SK-N-SH (cell line): ENCODE measurements at regions not wholly inside any gene's neighbourhood (a gene's known extent, or its start where the extent isn't known, plus 50 kb on each side); places are given as distances from the start of the nearest gene placed in this dataset.

Experiments used
- CHD2 ChIP-seq: fragments of 150-350 bp; IDR thresholded peaks from 2 replicates; pipeline ENCODE4 v1.6.1; 2018; ENCODE audit warnings: low read length; ENCODE audit not compliant: partially characterized antibody
- CTCF ChIP-seq: fragments of 200-600 bp; sonication (generic); IDR thresholded peaks from 2 replicates; pipeline ENCODE4 v1.6.1; 2017; ENCODE audit warnings: antibody characterized with exemption, mild to moderate bottlenecking, moderate library complexity
- EP300 ChIP-seq, 2 experiments: IDR thresholded peaks; 2 replicates each; pipeline versions ENCODE4 v1.4.0 to v1.6.1; 2012; ENCODE audit warnings: borderline replicate concordance in 1 of 2, low read depth in 1 of 2, low read length in 1 of 2
- GABPA ChIP-seq: IDR thresholded peaks from 2 replicates; pipeline ENCODE4 v1.4.0; 2012; ENCODE audit warnings: low read depth, mild to moderate bottlenecking
- RAD21 ChIP-seq: IDR thresholded peaks from 2 replicates; pipeline ENCODE4 v1.6.1; 2012; ENCODE audit warnings: mild to moderate bottlenecking, low read length
- RCOR1 ChIP-seq: fragments of 150-350 bp; IDR thresholded peaks from 2 replicates; pipeline ENCODE4 v1.6.1; 2017; ENCODE audit warnings: antibody characterized with exemption, low read length
- USF2 ChIP-seq: fragments of 150-350 bp; IDR thresholded peaks from 2 replicates; pipeline ENCODE4 v1.6.1; 2017; ENCODE audit warnings: antibody characterized with exemption, low read length, low read depth, borderline replicate concordance
- YY1 ChIP-seq: IDR thresholded peaks from 2 replicates; pipeline ENCODE4 v1.4.0; 2012; ENCODE audit warnings: low read depth, mild to moderate bottlenecking

DNA sequence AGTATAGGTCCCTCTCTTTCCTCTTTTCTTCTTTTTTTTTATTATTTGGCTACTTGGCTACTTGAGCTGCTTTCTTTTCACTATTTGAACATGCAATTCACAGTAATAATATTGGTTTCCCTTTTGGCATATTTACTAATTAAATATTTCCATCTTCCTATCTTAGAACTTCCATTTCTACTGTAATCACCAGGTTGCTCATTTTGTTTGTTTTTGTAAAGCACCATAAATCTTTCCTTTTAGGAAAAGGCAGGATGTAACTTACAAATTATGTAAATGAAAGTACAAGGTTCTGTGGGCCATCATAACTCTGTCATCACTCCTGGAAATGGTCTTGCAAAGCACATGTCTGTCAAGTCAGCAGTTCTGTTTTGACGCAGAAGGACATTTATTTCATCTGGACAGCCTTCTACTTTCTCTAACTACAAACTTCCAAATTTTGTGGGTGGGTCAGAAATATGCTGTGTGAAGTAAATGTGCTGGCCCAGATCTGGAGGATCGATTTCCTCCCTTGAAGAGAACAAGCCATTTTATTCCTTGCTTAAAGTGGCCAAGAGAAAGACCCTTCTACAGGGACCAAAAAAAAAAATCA, 71.7 kb upstream of the TNFSF18 start:
- TF ChIP-seq EP300 (IDR thresholded peaks at IDR 0.05; ENCODE audit: borderline replicate concordance in 1 of 2, low read depth in 1 of 2, low read length in 1 of 2) (no peak), USF2 (no peak), RAD21 (no peak), CTCF (no peak), YY1 (no peak), CHD2 (no peak), RCOR1 (no peak), GABPA (no peak)
